Gastrocnemius medialis (tissue), 4 donors: ENCODE measurements at regions not wholly inside any gene's neighbourhood (a gene's known extent, or its start where the extent isn't known, plus 50 kb on each side); places are given as distances from the start of the nearest gene placed in this dataset.

Experiments
- POLR2A ChIP-seq, 2 donors: fragments of 450-650 bp; IDR thresholded peaks; one replicate each; pipeline ENCODE4 v1.6.1; 2017; ENCODE audit warnings: antibody characterized with exemption in 2 of 2, mild to moderate bottlenecking in 2 of 2, moderate library complexity in 2 of 2
- TF ChIP-seq, protein P1 (sequence below), 5 experiments: fragments of 450-650 bp in 3 of 5; fragments of 200-600 bp in 2 of 5; sonication (generic) in 2 of 5; IDR thresholded peaks in 4 of 5; conservative IDR thresholded peaks in 1 of 5; 1 replicate in 4 of 5; 2 replicates in 1 of 5; pipeline ENCODE4 v1.5.1; 2016 to 2019; ENCODE audit warnings: antibody characterized with exemption in 5 of 5, mild to moderate bottlenecking in 3 of 5, moderate library complexity in 3 of 5

GRCh38 chr4:106418444-106418843 is 49.9 kb upstream of the GIMD1 start:
- TF ChIP-seq POLR2A (IDR thresholded peaks at IDR 0.05) = no peak
- TF ChIP-seq, protein P1, sequence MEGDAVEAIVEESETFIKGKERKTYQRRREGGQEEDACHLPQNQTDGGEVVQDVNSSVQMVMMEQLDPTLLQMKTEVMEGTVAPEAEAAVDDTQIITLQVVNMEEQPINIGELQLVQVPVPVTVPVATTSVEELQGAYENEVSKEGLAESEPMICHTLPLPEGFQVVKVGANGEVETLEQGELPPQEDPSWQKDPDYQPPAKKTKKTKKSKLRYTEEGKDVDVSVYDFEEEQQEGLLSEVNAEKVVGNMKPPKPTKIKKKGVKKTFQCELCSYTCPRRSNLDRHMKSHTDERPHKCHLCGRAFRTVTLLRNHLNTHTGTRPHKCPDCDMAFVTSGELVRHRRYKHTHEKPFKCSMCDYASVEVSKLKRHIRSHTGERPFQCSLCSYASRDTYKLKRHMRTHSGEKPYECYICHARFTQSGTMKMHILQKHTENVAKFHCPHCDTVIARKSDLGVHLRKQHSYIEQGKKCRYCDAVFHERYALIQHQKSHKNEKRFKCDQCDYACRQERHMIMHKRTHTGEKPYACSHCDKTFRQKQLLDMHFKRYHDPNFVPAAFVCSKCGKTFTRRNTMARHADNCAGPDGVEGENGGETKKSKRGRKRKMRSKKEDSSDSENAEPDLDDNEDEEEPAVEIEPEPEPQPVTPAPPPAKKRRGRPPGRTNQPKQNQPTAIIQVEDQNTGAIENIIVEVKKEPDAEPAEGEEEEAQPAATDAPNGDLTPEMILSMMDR (IDR thresholded peaks at IDR 0.05 in 4 of 5, conservative IDR thresholded peaks at IDR 0.05 in 1 of 5) = no peak
